Head of caudate nucleus (tissue), 42 donors: ENCODE measurements at regions not wholly inside any gene's neighbourhood (a gene's known extent, or its start where the extent isn't known, plus 50 kb on each side); places are given as distances from the start of the nearest gene placed in this dataset.

Experiments used
- DNase-seq, 42 donors: peaks; one replicate each; pipeline versions ENCODE4 v3.0.0 to v3.0.0-alpha.2; 2020 to 2021; ENCODE audit warnings: mixed read lengths in 7 of 42
- intact Hi-C: fragments of 100-400 bp; cut with DNase I; formaldehyde crosslinking; loops from one replicate; pipeline ENCODE4 v1.15.0; 2022

- intact Hi-C loops, result no loop called here
- no peak for DNase-seq
Measured at GRCh38 chr3:178236555-178237277, 299.5 kb upstream of the KCNMB2 start.

GRCh38 chr3:178238179-178238578 lies 298.1 kb upstream of the KCNMB2 start:
- intact Hi-C loops, result no loop called here
- no peak for DNase-seq

DNA sequence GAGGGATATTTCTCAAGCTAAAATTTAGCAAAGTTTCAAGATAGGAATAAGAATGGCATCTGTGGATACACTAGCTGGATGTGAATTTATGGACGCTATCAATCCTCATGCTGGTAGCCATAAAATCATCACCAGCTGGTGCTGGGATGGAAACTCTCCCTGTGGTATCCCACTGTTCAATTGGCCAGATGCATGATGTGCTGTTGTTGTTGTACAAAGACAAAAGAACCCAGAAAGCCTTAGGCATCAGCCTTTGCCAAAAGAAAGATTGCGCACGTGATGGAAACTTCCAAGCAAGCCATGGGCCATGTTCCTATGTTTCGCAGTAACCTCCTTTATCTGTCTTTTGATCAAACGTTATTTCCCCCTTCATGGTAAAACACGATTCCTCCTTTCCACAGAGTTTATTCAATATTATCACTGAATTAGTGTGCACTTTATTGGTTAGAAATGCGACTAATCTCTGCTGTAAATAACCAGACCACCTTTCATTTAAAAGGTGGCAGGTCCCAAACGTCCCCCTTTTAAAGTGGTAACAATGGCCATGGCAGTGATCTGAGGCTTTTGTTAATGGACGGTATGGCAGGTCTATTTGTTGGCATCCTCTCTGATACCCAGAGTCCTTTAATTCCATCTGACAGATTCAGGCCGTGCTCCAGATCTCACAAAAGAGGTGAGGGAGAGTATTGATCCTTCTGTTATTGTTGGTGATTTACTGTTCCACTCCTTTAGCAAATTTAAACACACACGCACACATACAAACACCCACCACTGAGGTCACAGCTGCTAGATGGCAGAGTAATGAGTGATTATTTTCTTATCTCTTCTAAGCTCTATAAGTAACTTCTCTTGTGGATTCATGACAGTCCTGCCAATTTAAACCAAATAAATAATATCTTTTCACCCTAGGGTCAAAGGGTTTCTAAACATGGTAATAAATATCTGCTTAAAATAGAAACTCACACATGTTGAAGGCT lies 291.2 kb upstream of the KCNMB2 start:
- no peak for DNase-seq
- intact Hi-C loops, result no loop called here

DNA sequence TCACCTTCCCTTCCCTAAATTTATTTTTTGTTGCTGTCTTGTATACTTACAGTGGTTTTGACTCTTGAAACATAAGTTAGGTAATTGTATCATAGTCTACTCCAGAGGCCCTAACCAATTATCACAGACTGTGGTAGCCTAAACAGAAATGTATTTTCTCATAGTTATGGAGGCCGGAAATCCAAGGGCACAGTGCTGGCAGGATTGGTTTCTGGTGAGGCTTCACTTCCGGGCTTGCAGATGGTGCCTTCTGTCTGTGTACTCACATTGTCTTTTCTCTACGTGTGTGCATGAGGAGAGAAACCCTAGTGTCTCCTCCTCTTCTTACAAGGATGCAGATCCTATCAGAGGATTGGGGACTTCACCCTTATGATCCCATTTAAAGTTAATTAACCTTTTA lies 290.2 kb upstream of the KCNMB2 start:
- no peak for DNase-seq
- intact Hi-C loops, result no loop called here

GRCh38 chr3:178255315-178255714 lies 280.9 kb upstream of the KCNMB2 start:
- no peak for DNase-seq
- intact Hi-C loops, result no loop called here

DNA sequence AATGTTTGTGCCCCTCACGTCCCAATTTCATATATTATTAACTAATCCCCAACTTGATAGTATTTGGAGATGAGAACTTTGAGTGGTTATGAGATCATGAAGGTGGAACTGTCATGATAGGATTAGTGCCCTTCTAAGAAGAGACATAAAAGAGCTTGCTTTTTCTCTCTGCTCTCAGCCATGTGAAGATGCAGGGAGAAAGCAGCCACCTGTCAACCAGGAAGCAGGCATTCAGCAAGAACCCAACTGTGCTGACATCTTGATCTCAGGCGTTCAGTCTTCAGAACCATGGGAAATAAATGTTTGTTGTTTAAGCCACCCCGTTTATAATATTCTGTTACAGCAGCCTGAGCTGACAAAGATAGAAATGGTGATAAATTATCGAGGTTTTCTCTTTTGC lies 278.7 kb upstream of the KCNMB2 start:
- no peak for DNase-seq
- intact Hi-C loops, result no loop called here

DNA sequence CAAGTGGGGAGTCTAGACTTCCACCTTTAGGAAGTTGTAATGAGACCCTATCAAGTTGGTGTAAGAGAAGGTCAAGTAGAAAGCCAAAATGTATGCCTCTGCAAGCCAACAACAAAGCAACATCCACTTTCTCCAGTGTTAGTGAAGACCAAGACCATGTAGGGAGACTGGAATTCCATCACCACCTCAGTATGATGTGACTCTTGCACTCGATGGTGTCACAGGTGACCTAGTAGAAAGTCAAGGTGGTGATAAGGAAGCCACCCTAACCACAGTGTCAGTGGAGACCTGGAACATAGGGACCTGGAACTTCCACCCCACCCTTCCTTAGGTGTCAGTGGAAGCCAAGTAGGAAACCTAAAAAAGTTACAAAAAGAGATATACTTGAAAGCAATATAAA lies 278.1 kb upstream of the KCNMB2 start:
- no peak for DNase-seq
- intact Hi-C loops, result no loop called here

- intact Hi-C loops, result no loop called here
- no peak for DNase-seq
Measured at GRCh38 chr3:178259703-178260102, 276.5 kb upstream of the KCNMB2 start.

DNA sequence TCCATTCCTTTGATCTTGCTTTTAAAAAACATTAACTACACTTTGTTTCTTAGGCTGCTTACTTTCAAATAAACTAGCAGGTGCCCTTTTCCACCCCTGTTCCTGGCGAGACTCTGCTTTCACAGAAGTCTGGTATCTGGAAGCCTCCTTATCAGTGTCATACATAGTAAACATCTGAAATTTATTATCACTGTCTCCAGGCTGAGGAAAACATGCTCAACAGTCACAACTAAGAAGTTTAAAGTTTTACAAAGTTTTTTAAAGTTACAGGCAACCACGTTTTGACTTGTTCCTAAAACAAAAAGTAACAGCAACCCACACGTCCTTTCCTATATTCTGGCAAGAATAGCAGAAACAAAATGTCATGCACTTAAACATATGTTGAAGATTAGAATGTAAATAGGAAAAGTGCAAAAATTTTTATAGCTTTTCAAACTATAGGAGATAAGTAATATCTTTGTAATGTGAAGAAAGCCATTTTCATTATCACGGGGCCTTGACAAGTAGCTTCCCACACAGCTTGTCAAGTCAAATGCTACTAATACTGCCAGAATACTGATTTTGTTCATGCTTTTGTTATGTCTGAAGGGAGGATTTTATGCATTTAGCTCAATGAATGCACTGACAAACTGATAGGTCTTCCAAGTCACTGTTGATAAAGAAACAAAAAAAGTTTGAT lies 275.2 kb upstream of the KCNMB2 start:
- DNase-seq, result peak in 7 of 42 donors; percentile 4 to 42 (median 24)
- intact Hi-C loops, result no loop called here

DNA sequence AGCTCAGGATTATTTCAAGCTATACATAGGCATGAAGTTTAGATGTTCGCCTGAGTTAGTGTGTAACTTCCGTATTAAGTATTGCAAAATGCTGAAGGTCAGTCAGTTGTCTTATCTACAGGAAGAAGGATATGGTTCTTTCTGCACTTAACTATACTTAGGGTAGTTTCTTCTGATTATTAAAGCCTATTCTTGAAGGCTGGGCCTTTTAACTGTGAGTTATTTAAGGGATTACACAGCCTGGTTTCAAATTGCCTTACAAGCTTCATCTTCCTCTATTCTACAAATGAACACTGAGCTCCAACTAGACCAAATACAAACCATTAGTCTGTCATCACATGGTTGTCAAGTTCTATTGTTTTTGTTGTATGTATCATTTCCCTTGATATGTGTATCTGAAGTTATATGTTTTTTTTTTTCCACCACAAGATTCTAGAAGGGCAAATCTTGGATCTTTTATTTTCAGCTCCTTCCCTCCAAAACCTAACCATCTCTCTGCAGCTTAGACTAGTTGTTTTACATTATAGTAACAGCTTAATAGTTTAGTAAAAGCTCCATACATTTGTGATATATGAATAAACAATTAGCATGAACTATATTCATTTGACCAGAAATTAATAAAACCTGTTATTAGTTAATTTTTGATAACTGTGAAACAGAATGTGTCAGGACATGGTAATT lies 272.9 kb upstream of the KCNMB2 start:
- no peak for DNase-seq
- intact Hi-C loops, result no loop called here

GRCh38 chr3:178267158-178267844 lies 268.9 kb upstream of the KCNMB2 start:
- intact Hi-C loops, result no loop called here
- DNase-seq, result no peak

DNA sequence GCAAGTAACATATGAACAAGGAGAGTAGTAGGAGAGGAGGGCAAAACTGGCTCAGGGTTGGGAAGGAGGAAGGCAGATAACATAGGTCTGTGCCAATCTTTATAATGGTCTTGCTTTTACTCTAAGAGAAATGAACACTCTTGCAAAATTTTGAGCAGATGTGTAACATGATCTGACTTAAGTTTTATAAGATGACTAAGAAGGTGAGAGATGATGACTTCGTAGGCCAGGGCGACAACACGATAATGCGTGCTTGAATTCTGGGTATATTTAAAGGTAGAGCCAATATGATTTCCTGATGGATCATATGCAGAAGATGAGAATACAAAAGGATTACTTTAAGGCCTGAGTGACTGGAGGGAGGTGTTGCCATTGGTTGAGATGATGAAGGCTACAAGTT lies 265.4 kb upstream of the KCNMB2 start:
- no peak for DNase-seq
- intact Hi-C loops, result no loop called here

- intact Hi-C loops, result no loop called here
- DNase-seq, result no peak
Measured at GRCh38 chr3:178271740-178272387, 264.4 kb upstream of the KCNMB2 start.

- intact Hi-C loops, result no loop called here
- DNase-seq, result peak in 4 of 42 donors; percentile 13 to 37 (median 20)
Measured at GRCh38 chr3:178272841-178273240, 263.4 kb upstream of the KCNMB2 start.

DNA sequence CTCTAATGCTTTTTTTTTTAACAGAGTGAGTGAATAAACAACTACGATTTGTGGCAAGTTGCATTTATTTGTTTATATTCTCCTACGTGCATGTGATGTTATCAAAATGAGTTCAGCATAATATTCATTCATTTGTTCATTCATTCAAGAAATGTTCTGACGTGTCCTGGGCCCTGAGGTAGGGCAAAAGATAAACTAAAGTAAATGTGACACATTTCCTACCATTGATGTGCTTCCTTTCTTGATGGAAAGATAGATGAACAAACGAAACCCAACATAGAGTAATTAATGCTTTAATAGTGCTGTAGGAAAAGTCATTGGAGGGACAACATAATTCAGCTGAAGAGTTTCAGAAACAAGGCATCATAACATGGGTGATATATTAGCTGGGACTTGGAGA lies 261.5 kb upstream of the KCNMB2 start:
- DNase-seq, result no peak
- intact Hi-C loops, result no loop called here

DNA sequence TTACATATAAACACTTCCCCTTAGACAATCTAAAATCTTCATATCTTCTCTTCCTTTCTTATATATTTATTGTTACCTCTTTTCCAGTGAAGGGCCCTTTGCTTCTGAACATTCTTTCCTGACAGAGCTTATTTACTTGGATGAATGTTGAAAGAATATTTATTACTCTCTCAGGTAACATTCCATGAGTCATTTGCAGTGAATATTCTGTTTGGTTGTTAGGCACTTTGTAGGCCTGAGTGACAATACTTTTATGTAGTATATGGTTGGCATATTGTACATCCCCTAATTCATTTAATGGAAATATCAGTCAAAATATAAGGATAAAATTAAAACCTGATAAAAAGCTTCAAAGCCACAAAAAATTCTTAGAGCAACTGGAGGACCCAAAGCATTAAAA lies 260.9 kb upstream of the KCNMB2 start:
- intact Hi-C loops, result no loop called here
- DNase-seq, result no peak

- no peak for DNase-seq
- intact Hi-C loops, result no loop called here
Measured at GRCh38 chr3:178275793-178276192, 260.4 kb upstream of the KCNMB2 start.

DNA sequence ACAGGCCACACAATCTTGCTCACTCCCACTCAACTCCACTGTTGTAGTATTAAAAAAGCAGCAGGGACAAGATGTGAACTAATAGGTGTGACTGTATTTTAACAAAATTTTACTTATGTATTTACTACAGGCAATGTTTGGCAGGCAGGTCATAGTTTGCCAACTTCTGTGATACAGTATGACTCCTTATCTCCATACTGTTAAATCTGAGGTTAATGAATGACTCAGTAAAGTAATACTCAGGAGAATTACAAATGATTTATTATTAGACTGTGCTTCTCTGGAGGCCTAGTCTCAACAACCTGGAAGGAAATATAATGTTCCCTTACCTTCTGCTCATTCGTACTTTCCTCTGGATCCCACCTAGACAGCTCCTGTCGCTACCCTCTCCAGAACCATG lies 258.6 kb upstream of the KCNMB2 start:
- intact Hi-C loops, result no loop called here
- no peak for DNase-seq
